Activated B cell treated with CpG ODN at 0.5 μM for 24 hours (primary cell): ENCODE measurements at regions not wholly inside any gene's neighbourhood (a gene's known extent, or its start where the extent isn't known, plus 50 kb on each side); places are given as distances from the start of the nearest gene placed in this dataset.

Source experiments
- ATAC-seq: fragments of 200-7000 bp; cut with Tn5 transposase; one replicate; pipeline ENCODE4 v1.10.0; 2021; ENCODE audit warnings: low read depth, mild to moderate bottlenecking, moderate library complexity
- CTCF ChIA-PET: fragments of 350-600 bp; sonication (Branson Sonifier 250); formaldehyde crosslinking; loops from one replicate; lab custom pipeline; 2021; ENCODE audit warnings: antibody characterized with exemption; lab: Charles Lee
- POLR2A ChIA-PET: fragments of 350-600 bp; sonication (Branson Sonifier 250); formaldehyde crosslinking; loops from one replicate; lab custom pipeline; 2021; ENCODE audit warnings: antibody characterized with exemption; lab: Charles Lee
- DNase-seq: peaks from one replicate; pipeline ENCODE4 v3.0.0; 2022
- H3K27ac Mint-ChIP-seq: one replicate; pipeline ENCODE4 v1.8.0; 2020; ENCODE audit warnings: mixed read lengths
- H3K27me3 Mint-ChIP-seq: one replicate; pipeline ENCODE4 v1.8.0; 2021; ENCODE audit warnings: mixed read lengths
- H3K36me3 Mint-ChIP-seq: one replicate; pipeline ENCODE4 v1.8.0; 2021; ENCODE audit warnings: low read depth, mixed read lengths
- H3K4me1 Mint-ChIP-seq: one replicate; pipeline ENCODE4 v1.8.0; 2021; ENCODE audit warnings: mixed read lengths
- H3K4me3 Mint-ChIP-seq: one replicate; pipeline ENCODE4 v1.8.0; 2020; ENCODE audit warnings: mild to moderate bottlenecking, mixed read lengths
- H3K9me3 Mint-ChIP-seq: one replicate; pipeline ENCODE4 v1.8.0; 2020; ENCODE audit warnings: mixed read lengths
- intact Hi-C: fragments of 100-400 bp; cut with micrococcal nuclease; formaldehyde crosslinking; loops from one replicate; pipeline ENCODE4 v1.15.1; 2024
- TF ChIP-seq, protein P1 (sequence below): fragments of 200-600 bp; IDR thresholded peaks from one replicate; pipeline ENCODE4 v1.8.0; 2022; ENCODE audit warnings: antibody characterized with exemption, mild to moderate bottlenecking

DNA sequence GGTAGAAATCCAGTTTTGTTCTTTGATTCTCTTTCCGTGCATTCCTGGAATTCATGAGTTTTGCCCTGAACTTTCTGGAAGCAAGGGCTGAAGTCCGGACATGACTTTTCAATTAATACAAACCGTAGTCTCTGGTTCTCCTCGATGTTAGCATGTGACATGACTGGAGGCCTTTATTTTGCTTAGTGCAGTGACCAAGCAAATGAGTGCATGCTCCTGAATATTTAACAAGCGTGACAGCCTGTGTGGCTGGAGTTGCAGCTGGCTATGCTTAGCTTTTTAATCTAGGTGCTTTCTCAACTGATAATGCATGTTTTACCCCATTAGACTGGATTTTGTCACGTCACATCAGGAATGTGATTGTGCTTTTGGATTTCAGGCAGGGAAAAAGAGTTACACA is 302.1 kb downstream of the MAP2K6 start:
- intact Hi-C loops = no loop called here
- H3K4me3 Mint-ChIP-seq = no peak overlapping the region

GRCh38 chr17:69717214-69717613 is 302.7 kb downstream of the MAP2K6 start:
- TF ChIP-seq, protein P1, sequence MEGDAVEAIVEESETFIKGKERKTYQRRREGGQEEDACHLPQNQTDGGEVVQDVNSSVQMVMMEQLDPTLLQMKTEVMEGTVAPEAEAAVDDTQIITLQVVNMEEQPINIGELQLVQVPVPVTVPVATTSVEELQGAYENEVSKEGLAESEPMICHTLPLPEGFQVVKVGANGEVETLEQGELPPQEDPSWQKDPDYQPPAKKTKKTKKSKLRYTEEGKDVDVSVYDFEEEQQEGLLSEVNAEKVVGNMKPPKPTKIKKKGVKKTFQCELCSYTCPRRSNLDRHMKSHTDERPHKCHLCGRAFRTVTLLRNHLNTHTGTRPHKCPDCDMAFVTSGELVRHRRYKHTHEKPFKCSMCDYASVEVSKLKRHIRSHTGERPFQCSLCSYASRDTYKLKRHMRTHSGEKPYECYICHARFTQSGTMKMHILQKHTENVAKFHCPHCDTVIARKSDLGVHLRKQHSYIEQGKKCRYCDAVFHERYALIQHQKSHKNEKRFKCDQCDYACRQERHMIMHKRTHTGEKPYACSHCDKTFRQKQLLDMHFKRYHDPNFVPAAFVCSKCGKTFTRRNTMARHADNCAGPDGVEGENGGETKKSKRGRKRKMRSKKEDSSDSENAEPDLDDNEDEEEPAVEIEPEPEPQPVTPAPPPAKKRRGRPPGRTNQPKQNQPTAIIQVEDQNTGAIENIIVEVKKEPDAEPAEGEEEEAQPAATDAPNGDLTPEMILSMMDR = no peak
- Mint-ChIP-seq H3K27me3 (no peaks in the 10 kb centered on the region), H3K9me3 (no peaks in the 10 kb centered on the region), H3K27ac (no peak overlapping the region), H3K4me3 (no peak overlapping the region), H3K4me1 (no peaks in the 10 kb centered on the region), H3K36me3 (no peaks in the 10 kb centered on the region)
- DNase-seq = no peak
- ChIA-PET POLR2A (no interaction called here), CTCF (no interaction called here)
- intact Hi-C loops = no loop called here
- no peak for ATAC-seq

More for the DNA sequence above, 302.1 kb downstream of the MAP2K6 start:
- no peak for DNase-seq
- Mint-ChIP-seq H3K4me1 (no peaks in the 10 kb centered on the region), H3K36me3 (no peaks in the 10 kb centered on the region), H3K27ac (no peak overlapping the region), H3K27me3 (no peaks in the 10 kb centered on the region), H3K9me3 (no peaks in the 10 kb centered on the region)
- CTCF ChIA-PET = no interaction called here
- POLR2A ChIA-PET = no interaction called here
- no peak for ATAC-seq
- TF ChIP-seq, protein P1 = no peak

GRCh38 chr17:69717819-69718218 is 303.3 kb downstream of the MAP2K6 start:
- Mint-ChIP-seq H3K4me1 (no peaks in the 10 kb centered on the region), H3K27ac (no peak overlapping the region), H3K9me3 (no peaks in the 10 kb centered on the region), H3K27me3 (no peaks in the 10 kb centered on the region), H3K4me3 (no peak overlapping the region), H3K36me3 (no peaks in the 10 kb centered on the region)
- CTCF ChIA-PET = no interaction called here
- no peak for DNase-seq
- intact Hi-C loops = no loop called here
- ATAC-seq = no peak
- TF ChIP-seq, protein P1 = no peak
- POLR2A ChIA-PET = no interaction called here

DNA sequence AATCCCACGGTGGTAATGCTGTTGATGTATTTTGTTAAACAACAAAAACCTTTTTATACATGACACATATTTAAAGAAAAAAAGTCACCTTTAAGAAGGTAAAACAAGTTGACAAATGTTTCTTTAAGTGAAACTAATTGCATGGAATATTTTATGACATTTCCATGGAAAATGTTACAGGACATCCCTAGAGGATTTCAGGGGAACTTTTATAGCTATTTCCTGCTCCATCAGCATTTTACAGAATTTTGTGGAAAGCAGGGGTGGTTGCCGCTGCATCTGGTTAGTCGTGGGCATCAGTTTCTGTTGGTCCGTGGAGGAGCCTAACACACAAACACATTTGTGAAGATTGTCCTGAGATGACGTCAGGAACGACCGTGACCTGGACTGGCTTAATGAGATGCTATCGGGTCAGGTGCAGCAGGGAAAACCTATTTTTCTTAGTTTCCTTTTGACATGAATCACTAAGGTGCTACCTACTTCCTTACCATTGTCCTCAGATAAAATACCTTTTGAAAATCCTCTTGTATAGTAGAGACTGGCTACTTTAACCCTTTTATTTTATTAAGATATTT is 305.1 kb downstream of the MAP2K6 start:
- Mint-ChIP-seq H3K4me1 (no peaks in the 10 kb centered on the region), H3K9me3 (no peaks in the 10 kb centered on the region), H3K27ac (no peak overlapping the region), H3K36me3 (no peaks in the 10 kb centered on the region), H3K27me3 (no peaks in the 10 kb centered on the region), H3K4me3 (no peak overlapping the region)
- DNase-seq (no peak), ATAC-seq (no peak)
- CTCF ChIA-PET = no interaction called here
- TF ChIP-seq, protein P1 = no peak
- intact Hi-C loops = no loop called here
- POLR2A ChIA-PET = no interaction called here

GRCh38 chr17:69722518-69722917 is 308.0 kb downstream of the MAP2K6 start:
- ATAC-seq = no peak
- POLR2A ChIA-PET = no interaction called here
- no peak for DNase-seq
- H3K4me1 Mint-ChIP-seq = no peaks in the 10 kb centered on the region
- intact Hi-C loops = no loop called here
- H3K4me3 Mint-ChIP-seq = no peak overlapping the region
- H3K9me3 Mint-ChIP-seq = no peaks in the 10 kb centered on the region
- TF ChIP-seq, protein P1 = no peak
- no peak overlapping the region for H3K27ac Mint-ChIP-seq
- CTCF ChIA-PET = no interaction called here
- H3K27me3 Mint-ChIP-seq = no peaks in the 10 kb centered on the region
- H3K36me3 Mint-ChIP-seq = no peaks in the 10 kb centered on the region
